ENCODE measurements at regions not wholly inside any gene's neighbourhood (a gene's known extent, or its start where the extent isn't known, plus 50 kb on each side); places are given as distances from the start of the nearest gene placed in this dataset.

GRCh38 chr5:120382833-120383232 is 81.3 kb upstream of the PRR16 start:
- Histone ChIP-seq H3K4me1 (no peaks in the 10 kb centered on the region), H3K27me3 (no peaks in the 10 kb centered on the region), H3K27ac (no peak overlapping the region), H3K36me3 (no peaks in the 10 kb centered on the region), H3K4me3 (no peak overlapping the region), H3K9me3 (no peaks in the 10 kb centered on the region)
- intact Hi-C loops (cut with DNase I) = no loop called here
- no peak for DNase-seq
- TF ChIP-seq CTCF (IDR thresholded peaks at IDR 0.05) (no peak), POLR2A (IDR thresholded peaks at IDR 0.05) (no peak)
- WGBS (ENCODE audit: insufficient coverage, low coverage, low lambda C conversion rate, missing lambda C conversion rate) = 64% methylated on average over 2 of the region's 2 CpGs
- no peak for ATAC-seq

GRCh38 chr5:120386981-120387380 is 77.1 kb upstream of the PRR16 start:
- ATAC-seq (no peak), DNase-seq (no peak)
- H3K27me3 ChIP-seq = no peaks in the 10 kb centered on the region
- no peaks in the 10 kb centered on the region for H3K4me1 ChIP-seq
- no peak for TF ChIP-seq CTCF (IDR thresholded peaks at IDR 0.05)
- TF ChIP-seq POLR2A (IDR thresholded peaks at IDR 0.05) = no peak
- no peak overlapping the region for H3K4me3 ChIP-seq
- intact Hi-C loops (cut with DNase I) = no loop called here
- H3K9me3 ChIP-seq = no peaks in the 10 kb centered on the region
- H3K27ac ChIP-seq = no peak overlapping the region
- no peaks in the 10 kb centered on the region for H3K36me3 ChIP-seq

- Histone ChIP-seq H3K4me1 (no peaks in the 10 kb centered on the region), H3K36me3 (no peaks in the 10 kb centered on the region), H3K4me3 (no peak overlapping the region), H3K27me3 (no peaks in the 10 kb centered on the region), H3K9me3 (no peaks in the 10 kb centered on the region), H3K27ac (no peak overlapping the region)
- ATAC-seq (peak in 3 of 4 donors; percentile 16 to 44 (median 28)), DNase-seq (no peak)
- WGBS (ENCODE audit: insufficient coverage, low coverage, low lambda C conversion rate, missing lambda C conversion rate) = 7% methylated on average over 1 of the region's 1 CpG
- intact Hi-C loops (cut with DNase I) = no loop called here
- no peak for TF ChIP-seq CTCF (IDR thresholded peaks at IDR 0.05)
- TF ChIP-seq POLR2A (IDR thresholded peaks at IDR 0.05) = no peak
Observed at GRCh38 chr5:120388016-120388781, 75.9 kb upstream of the PRR16 start.

GRCh38 chr5:120394259-120394658 is 69.8 kb upstream of the PRR16 start:
- DNase-seq (no peak), ATAC-seq (no peak)
- H3K27me3 ChIP-seq = no peaks in the 10 kb centered on the region
- no peaks in the 10 kb centered on the region for H3K4me1 ChIP-seq
- H3K36me3 ChIP-seq = no peaks in the 10 kb centered on the region
- H3K4me3 ChIP-seq = no peak overlapping the region
- TF ChIP-seq POLR2A (IDR thresholded peaks at IDR 0.05) (no peak), CTCF (IDR thresholded peaks at IDR 0.05) (peak in 2 of 4 donors; percentile 5 to 6)
- intact Hi-C loops (cut with DNase I) = no loop called here
- no peak overlapping the region for H3K27ac ChIP-seq
- H3K9me3 ChIP-seq = no peaks in the 10 kb centered on the region

GRCh38 chr5:120396186-120396585 is 67.9 kb upstream of the PRR16 start:
- ATAC-seq (no peak), DNase-seq (no peak)
- Histone ChIP-seq H3K4me1 (no peaks in the 10 kb centered on the region), H3K4me3 (no peak overlapping the region), H3K27ac (no peak overlapping the region), H3K27me3 (no peaks in the 10 kb centered on the region), H3K36me3 (no peaks in the 10 kb centered on the region), H3K9me3 (no peaks in the 10 kb centered on the region)
- TF ChIP-seq POLR2A (IDR thresholded peaks at IDR 0.05) (no peak), CTCF (IDR thresholded peaks at IDR 0.05) (no peak)
- intact Hi-C loops (cut with DNase I) = no loop called here

Measured in right lobe of liver (tissue), 6 donors.